ENCODE measurements at regions not wholly inside any gene's neighbourhood (a gene's known extent, or its start where the extent isn't known, plus 50 kb on each side); places are given as distances from the start of the nearest gene placed in this dataset.

GRCh38 chr2:157024129-157024528 is 233.4 kb upstream of the GALNT5 start:
- DNase-seq (ENCODE audit: insufficient read length, low spot score), result no peak
- no peak for TF ChIP-seq POLR2A (IDR thresholded peaks at IDR 0.05; ENCODE audit: low read depth, low read length)

DNA sequence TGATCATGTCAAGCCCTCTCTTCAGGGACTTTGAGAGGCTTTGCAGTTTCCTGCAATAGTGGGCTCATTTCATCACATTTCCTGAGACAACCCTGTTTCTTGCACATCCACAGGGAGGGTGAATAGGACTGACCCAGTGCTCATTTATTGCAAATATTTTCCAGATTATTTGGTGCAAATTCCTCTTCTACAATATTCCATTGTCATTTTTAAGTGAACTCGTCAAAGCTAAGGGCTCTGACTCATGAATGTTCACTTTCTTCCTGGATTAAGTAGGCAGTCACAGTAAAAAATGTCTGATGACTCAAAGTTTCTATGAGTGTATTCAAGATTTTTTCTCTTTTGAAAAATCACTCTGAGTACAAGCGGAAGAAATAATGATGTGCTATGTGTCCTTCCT is 225.5 kb upstream of the GALNT5 start:
- TF ChIP-seq POLR2A (IDR thresholded peaks at IDR 0.05; ENCODE audit: low read depth, low read length), result no peak
- DNase-seq (ENCODE audit: insufficient read length, low spot score) (peak; percentile 16), FAIRE-seq (peak; percentile 91)

More at GRCh38 chr2:157024129-157024528, 233.4 kb upstream of the GALNT5 start:
- no peak for FAIRE-seq

DNA sequence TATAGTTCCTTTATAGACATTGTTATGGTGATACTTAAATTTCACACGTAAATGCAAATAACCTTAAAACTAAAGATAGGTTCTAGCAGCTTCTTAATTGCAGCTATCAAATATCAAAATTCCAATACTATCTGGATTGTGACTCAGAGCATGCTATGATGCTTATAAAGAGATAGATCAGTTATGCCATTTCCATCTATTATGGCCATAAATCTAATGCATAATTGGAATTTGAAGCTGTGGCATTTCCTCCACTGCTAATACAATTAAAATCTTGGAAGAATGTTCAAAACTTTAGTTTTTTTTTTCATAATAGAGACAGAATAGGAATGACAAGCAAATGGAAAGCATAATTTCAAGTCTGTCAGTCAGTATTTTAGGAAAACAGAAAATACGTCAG is 220.8 kb upstream of the GALNT5 start:
- FAIRE-seq, result no peak
- no peak for TF ChIP-seq POLR2A (IDR thresholded peaks at IDR 0.05; ENCODE audit: low read depth, low read length)
- no peak for DNase-seq (ENCODE audit: insufficient read length, low spot score)

- DNase-seq (ENCODE audit: insufficient read length, low spot score) (no peak), FAIRE-seq (no peak)
- TF ChIP-seq POLR2A (IDR thresholded peaks at IDR 0.05; ENCODE audit: low read depth, low read length), result no peak
Measured at GRCh38 chr2:157043786-157044185, 213.7 kb upstream of the GALNT5 start.

DNA sequence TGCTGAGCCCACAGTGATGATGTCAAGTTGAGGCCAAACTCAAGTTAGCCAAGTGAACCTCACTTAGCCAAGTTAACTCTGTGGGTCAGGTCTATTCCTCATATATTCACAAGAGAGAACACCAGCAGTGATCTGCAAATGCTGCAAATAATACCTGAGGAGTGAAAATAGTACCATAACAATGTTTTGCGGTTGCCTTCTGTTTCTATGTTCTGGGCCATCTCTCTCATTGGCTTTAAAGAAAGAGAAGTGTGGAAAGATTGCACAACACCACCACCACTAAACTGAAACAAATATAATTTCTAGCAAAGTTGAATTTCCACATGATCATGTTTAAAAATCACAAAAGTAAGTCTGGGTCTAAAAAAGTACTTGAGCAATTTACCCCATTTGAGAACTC is 211.1 kb upstream of the GALNT5 start:
- TF ChIP-seq POLR2A (IDR thresholded peaks at IDR 0.05; ENCODE audit: low read depth, low read length), result no peak
- FAIRE-seq (peak; percentile 20), DNase-seq (ENCODE audit: insufficient read length, low spot score) (no peak)

GRCh38 chr2:157052685-157053224 is 204.8 kb upstream of the GALNT5 start:
- FAIRE-seq (peak; percentile 96), DNase-seq (ENCODE audit: insufficient read length, low spot score) (peak; percentile 9)
- TF ChIP-seq POLR2A (IDR thresholded peaks at IDR 0.05; ENCODE audit: low read depth, low read length), result no peak

DNA sequence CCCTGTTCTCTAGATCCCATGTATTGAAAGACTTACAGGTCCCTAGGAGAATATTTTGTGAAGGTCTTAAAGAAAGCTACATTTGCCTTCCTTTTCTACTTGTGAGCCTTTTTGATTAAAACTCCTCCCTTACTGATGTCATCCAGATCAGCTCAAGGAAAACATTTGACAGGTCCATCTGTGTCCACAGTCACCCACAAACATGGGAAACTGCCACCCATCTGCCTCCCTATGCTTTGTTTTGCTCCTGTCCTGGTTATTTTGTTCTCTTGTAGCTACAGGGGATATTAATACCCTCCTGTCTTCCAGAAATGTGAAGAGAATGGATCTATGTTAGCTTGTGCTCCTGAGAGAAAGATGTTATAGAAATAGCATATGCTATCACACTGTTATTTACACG is 203.6 kb upstream of the GALNT5 start:
- DNase-seq (ENCODE audit: insufficient read length, low spot score) (no peak), FAIRE-seq (no peak)
- TF ChIP-seq POLR2A (IDR thresholded peaks at IDR 0.05; ENCODE audit: low read depth, low read length), result no peak

DNA sequence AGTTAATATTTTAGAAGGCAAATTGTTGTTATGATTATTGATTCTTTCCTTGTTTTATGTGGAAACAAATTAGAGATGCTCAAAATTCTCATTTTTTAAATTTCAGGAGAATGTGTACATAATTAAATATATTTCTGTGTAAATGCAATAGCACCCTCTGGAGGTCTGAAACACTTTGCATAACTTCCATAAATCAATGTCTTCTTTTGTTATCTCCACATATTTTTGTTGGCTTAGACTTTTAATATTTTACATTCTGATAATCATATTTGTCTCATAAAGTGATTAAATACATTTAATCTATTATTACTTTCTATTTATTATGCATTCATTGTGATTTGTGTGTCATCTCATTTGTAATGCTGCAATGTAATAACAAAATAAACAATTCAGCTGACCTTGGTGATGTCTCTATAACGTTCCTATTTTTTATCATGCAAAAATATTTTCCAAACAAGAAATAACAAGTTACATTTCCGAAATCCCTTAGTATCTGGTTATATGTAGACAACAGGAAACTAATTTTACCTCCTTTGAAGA is 201.8 kb upstream of the GALNT5 start:
- no peak for TF ChIP-seq POLR2A (IDR thresholded peaks at IDR 0.05; ENCODE audit: low read depth, low read length)
- FAIRE-seq (peak; percentile 43), DNase-seq (ENCODE audit: insufficient read length, low spot score) (no peak)

GRCh38 chr2:157056200-157056676 is 201.3 kb upstream of the GALNT5 start:
- DNase-seq (ENCODE audit: insufficient read length, low spot score) (peak; percentile 0), FAIRE-seq (peak; percentile 88)
- TF ChIP-seq POLR2A (IDR thresholded peaks at IDR 0.05; ENCODE audit: low read depth, low read length), result no peak

- TF ChIP-seq POLR2A (IDR thresholded peaks at IDR 0.05; ENCODE audit: low read depth, low read length), result no peak
- no peak for DNase-seq (ENCODE audit: insufficient read length, low spot score)
- FAIRE-seq, result no peak
Measured at GRCh38 chr2:157058161-157058560, 199.3 kb upstream of the GALNT5 start.

GRCh38 chr2:157059036-157059435 is 198.5 kb upstream of the GALNT5 start:
- no peak for DNase-seq (ENCODE audit: insufficient read length, low spot score)
- no peak for FAIRE-seq

GRCh38 chr2:157061799-157062198 is 195.7 kb upstream of the GALNT5 start:
- DNase-seq (ENCODE audit: insufficient read length, low spot score), result no peak
- FAIRE-seq, result no peak
- TF ChIP-seq POLR2A (IDR thresholded peaks at IDR 0.05; ENCODE audit: low read depth, low read length), result no peak

More at GRCh38 chr2:157059036-157059435, 198.5 kb upstream of the GALNT5 start:
- TF ChIP-seq POLR2A (IDR thresholded peaks at IDR 0.05; ENCODE audit: low read depth, low read length), result no peak

GRCh38 chr2:157067562-157067961 is 189.9 kb upstream of the GALNT5 start:
- DNase-seq (ENCODE audit: insufficient read length, low spot score) (no peak), FAIRE-seq (no peak)
- no peak for TF ChIP-seq POLR2A (IDR thresholded peaks at IDR 0.05; ENCODE audit: low read depth, low read length)

DNA sequence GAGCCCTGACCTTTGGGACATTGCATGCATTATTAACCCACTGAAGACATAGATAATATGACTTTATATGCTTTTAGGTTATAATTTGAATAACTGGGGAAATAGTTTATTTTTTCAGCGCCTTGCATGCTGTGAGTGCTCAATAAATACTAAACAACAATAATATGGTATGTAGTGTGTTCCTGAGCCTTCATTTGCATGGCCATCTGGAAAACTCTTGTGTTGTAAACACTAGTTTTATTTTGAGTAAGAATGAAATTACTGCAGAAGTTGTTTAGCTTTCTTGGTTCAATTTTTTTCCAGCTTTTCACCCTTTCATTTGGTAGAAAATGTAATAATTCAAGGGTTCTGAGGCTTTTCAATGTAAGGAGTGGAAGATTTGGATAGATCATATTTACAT is 189.3 kb upstream of the GALNT5 start:
- no peak for TF ChIP-seq POLR2A (IDR thresholded peaks at IDR 0.05; ENCODE audit: low read depth, low read length)
- no peak for DNase-seq (ENCODE audit: insufficient read length, low spot score)
- no peak for FAIRE-seq

GRCh38 chr2:157075924-157076323 is 181.6 kb upstream of the GALNT5 start:
- FAIRE-seq (no peak), DNase-seq (ENCODE audit: insufficient read length, low spot score) (no peak)
- TF ChIP-seq POLR2A (IDR thresholded peaks at IDR 0.05; ENCODE audit: low read depth, low read length), result no peak

Data from H54 (cell line).